ENCODE measurements at regions not wholly inside any gene's neighbourhood (a gene's known extent, or its start where the extent isn't known, plus 50 kb on each side); places are given as distances from the start of the nearest gene placed in this dataset.
"Not testable (repeated sequence)": the region's sequence is repeated elsewhere in the genome, so short reads cannot be mapped to it uniquely, and the experiment has no call there.

- in situ Hi-C loops (cut with HindIII; ENCODE audit: low pct_unique_long_range_greater_than_20kb, low sequenced_read_pairs) = no loop called here
- DNase-seq (ENCODE audit: low read depth) = no peak
Observed at GRCh38 chr9:22921742-22922141, 475.1 kb downstream of the DMRTA1 start.

DNA sequence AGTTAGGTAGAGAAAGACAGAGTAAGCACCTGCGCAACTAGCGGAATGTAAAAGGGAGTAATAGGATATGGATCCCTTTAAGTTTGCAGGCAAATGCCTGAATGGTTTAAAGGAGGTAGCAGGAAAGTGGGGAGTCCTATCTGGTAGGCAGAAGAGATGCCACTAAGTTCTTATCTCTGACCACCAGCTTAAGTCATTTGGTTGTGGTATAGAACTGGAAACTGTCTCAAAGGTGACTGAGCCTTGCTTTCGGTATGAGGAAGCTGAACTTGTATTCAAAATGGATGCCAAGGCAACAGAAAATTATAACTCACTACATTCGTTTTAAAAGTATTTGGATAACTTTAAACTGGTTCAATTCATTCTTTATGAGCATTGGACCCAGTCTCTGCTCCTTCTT lies 475.6 kb downstream of the DMRTA1 start:
- in situ Hi-C loops (cut with HindIII; ENCODE audit: low pct_unique_long_range_greater_than_20kb, low sequenced_read_pairs) = no loop called here

DNA sequence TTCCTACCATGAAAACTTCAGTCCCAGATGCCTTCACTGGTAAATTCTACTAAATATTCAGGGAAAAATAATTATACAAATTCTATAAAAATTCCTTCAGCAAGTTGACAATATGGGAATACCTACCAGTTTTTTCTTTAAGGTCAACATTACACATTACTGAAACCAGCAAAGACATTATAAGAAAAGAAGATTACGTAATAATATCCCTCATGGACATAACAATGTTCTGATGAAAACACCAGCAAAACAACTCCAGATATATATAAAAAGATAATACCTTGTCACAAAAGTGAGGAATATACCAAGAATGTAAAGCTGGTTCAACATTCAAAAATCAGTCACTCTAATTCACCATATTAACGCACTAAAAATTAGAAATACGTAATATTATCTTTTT lies 507.9 kb downstream of the DMRTA1 start:
- DNase-seq (ENCODE audit: low read depth) = no peak
- in situ Hi-C loops (cut with HindIII; ENCODE audit: low pct_unique_long_range_greater_than_20kb, low sequenced_read_pairs) = no loop called here

More for the DNA sequence above, 475.6 kb downstream of the DMRTA1 start:
- no peak for DNase-seq (ENCODE audit: low read depth)

- in situ Hi-C loops (cut with HindIII; ENCODE audit: low pct_unique_long_range_greater_than_20kb, low sequenced_read_pairs) = no loop called here
- DNase-seq (ENCODE audit: low read depth) = no peak
Observed at GRCh38 chr9:22954964-22955363, 508.3 kb downstream of the DMRTA1 start.

DNA sequence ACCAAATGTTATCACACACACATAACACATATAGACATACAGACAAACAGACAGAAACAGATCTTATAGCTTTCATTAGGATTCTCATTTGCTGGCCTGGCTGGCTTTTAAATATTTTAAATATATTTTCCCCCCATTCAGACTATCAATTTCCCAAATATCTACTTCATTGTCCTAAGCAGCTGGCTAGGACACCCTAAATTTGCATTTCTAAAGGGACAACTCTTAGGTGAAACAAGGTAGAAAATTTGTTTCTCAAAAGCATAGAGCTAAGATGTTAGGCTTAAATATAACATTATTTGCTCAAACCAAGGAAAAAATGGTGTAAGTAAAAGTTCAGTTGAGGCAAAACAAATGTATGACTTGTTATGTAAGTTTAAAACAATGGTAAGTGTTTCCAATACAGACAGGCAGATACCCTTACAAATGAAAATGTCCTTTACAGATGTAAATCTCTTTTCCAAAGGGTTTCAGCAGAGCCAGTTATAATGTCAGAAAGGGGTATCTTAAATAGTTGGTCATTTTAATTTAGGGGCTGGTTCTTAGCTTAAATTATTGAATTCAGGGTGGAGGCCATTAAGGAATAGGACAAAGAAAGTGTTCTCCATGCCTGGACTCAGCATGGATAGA lies 522.8 kb downstream of the DMRTA1 start:
- in situ Hi-C loops (cut with HindIII; ENCODE audit: low pct_unique_long_range_greater_than_20kb, low sequenced_read_pairs) = no loop called here
- no peak for DNase-seq (ENCODE audit: low read depth)

- DNase-seq (ENCODE audit: low read depth) = no peak
- in situ Hi-C loops (cut with HindIII; ENCODE audit: low pct_unique_long_range_greater_than_20kb, low sequenced_read_pairs) = no loop called here
Observed at GRCh38 chr9:22970434-22970975, 523.9 kb downstream of the DMRTA1 start.

DNA sequence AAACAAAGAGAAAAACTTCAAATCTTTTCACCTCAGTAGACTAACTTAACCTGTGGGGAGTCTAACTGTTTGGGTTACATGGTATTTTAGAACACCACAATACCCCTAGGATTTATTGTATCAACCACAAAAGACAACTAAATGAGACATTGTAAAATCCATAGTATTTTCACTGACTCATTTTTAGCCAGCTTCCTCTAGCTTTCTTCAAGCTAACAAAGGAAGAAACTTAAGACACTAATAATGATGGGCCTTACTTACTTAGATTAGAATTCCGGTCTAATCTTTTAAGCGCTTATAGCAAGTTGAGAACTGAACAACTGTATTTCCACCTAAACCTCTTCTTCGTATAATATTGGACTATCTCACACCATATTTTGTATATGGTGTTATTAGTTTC lies 529.3 kb downstream of the DMRTA1 start:
- in situ Hi-C loops (cut with HindIII; ENCODE audit: low pct_unique_long_range_greater_than_20kb, low sequenced_read_pairs) = no loop called here
- no peak for DNase-seq (ENCODE audit: low read depth)

DNA sequence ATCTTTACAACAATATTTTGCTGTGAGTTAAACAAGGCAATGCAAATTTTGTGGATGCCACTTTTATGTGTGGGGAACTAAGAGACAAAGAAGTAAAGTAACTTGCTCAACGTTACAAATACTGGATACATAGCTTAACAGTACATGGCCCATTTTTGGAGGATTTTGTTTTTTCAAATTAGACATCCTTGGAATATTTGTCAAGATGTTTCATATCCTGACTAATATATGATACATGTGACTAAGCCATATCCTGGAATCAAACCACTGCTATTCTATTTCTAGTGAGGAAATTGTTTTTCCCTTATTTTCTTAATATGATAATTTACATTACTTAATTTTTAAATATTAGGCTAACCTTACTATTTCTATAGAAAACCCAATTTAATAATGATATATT lies 529.8 kb downstream of the DMRTA1 start:
- in situ Hi-C loops (cut with HindIII; ENCODE audit: low pct_unique_long_range_greater_than_20kb, low sequenced_read_pairs) = no loop called here
- DNase-seq (ENCODE audit: low read depth) = no peak

GRCh38 chr9:22980429-22980828 lies 533.8 kb downstream of the DMRTA1 start:
- in situ Hi-C loops (cut with HindIII; ENCODE audit: low pct_unique_long_range_greater_than_20kb, low sequenced_read_pairs); DNase-seq (ENCODE audit: low read depth): not testable (repeated sequence)

GRCh38 chr9:22986556-22986955 lies 539.9 kb downstream of the DMRTA1 start:
- in situ Hi-C loops (cut with HindIII; ENCODE audit: low pct_unique_long_range_greater_than_20kb, low sequenced_read_pairs) = no loop called here
- DNase-seq (ENCODE audit: low read depth) = no peak

DNA sequence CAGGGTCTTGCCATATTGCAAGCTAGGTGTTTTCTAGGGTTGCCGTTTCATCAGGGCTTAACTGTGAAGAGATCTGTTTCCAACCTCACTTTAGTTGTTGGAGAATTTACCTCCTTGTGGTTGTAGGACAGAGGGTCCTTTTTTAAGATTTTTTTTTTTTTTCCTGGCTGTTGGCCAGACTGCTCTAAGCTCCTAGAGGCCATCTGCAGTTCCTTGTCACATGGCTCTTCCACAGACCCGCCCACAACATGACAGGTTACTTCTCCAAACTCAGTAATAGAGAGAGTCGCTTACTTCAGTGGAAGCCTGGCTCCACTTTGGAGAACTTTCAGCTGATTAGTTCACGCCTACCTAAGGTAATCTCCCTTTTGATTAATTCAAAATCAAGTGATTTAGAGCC lies 543.7 kb downstream of the DMRTA1 start:
- in situ Hi-C loops (cut with HindIII; ENCODE audit: low pct_unique_long_range_greater_than_20kb, low sequenced_read_pairs) = no loop called here
- no peak for DNase-seq (ENCODE audit: low read depth)

- in situ Hi-C loops (cut with HindIII; ENCODE audit: low pct_unique_long_range_greater_than_20kb, low sequenced_read_pairs) = no loop called here
Observed at GRCh38 chr9:22992780-22993179, 546.2 kb downstream of the DMRTA1 start.

GRCh38 chr9:22997923-22998322 lies 551.3 kb downstream of the DMRTA1 start:
- in situ Hi-C loops (cut with HindIII; ENCODE audit: low pct_unique_long_range_greater_than_20kb, low sequenced_read_pairs) = no loop called here
- no peak for DNase-seq (ENCODE audit: low read depth)

More at GRCh38 chr9:22992780-22993179, 546.2 kb downstream of the DMRTA1 start:
- DNase-seq (ENCODE audit: low read depth) = no peak

- in situ Hi-C loops (cut with HindIII; ENCODE audit: low pct_unique_long_range_greater_than_20kb, low sequenced_read_pairs) = no loop called here
- no peak for DNase-seq (ENCODE audit: low read depth)
Observed at GRCh38 chr9:23005156-23005555, 558.5 kb downstream of the DMRTA1 start.

GRCh38 chr9:23006127-23006526 lies 559.5 kb downstream of the DMRTA1 start:
- DNase-seq (ENCODE audit: low read depth) = no peak
- in situ Hi-C loops (cut with HindIII; ENCODE audit: low pct_unique_long_range_greater_than_20kb, low sequenced_read_pairs) = no loop called here

GRCh38 chr9:23011669-23012068 lies 565.0 kb downstream of the DMRTA1 start:
- DNase-seq (ENCODE audit: low read depth) = no peak
- in situ Hi-C loops (cut with HindIII; ENCODE audit: low pct_unique_long_range_greater_than_20kb, low sequenced_read_pairs) = no loop called here

DNA sequence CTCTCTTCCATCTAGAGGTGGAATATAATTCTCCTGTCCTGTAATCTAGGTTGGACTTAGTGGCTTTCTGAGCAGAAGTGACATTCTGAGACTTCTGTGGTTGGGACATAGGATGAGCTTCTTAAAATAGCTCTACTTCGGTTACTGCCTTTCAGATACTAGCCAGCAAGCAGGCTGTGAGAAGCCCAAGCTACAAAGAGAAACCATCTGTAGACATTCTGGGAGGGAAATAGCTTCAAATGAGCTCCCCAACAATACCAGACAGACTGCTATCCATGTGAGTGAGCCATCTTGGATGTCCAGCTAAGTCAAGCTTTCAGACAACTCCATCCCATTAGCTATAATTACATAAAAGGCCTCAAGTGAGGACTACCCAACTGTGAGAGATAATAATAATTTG lies 568.9 kb downstream of the DMRTA1 start:
- in situ Hi-C loops (cut with HindIII; ENCODE audit: low pct_unique_long_range_greater_than_20kb, low sequenced_read_pairs) = no loop called here
- no peak for DNase-seq (ENCODE audit: low read depth)

DNA sequence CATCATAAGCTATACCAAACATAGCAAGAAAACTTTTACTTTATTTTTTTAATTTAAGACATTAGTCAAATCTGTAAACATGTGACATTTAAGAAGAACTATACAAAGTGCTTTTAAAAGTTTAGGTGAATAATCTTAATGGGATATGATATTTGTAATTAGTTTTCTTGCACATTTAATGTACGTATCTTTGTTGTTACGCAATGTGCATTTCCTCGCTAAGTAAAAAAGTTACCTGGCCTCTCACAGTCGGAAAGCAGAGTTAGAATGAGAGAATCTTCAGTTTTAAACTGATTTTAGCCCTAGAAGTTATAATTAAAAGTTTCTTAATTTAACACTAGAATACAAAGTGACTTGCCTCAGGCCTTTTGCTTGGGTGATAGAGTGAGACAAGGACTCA lies 589.8 kb downstream of the DMRTA1 start:
- no peak for DNase-seq (ENCODE audit: low read depth)
- in situ Hi-C loops (cut with HindIII; ENCODE audit: low pct_unique_long_range_greater_than_20kb, low sequenced_read_pairs) = no loop called here

DNA sequence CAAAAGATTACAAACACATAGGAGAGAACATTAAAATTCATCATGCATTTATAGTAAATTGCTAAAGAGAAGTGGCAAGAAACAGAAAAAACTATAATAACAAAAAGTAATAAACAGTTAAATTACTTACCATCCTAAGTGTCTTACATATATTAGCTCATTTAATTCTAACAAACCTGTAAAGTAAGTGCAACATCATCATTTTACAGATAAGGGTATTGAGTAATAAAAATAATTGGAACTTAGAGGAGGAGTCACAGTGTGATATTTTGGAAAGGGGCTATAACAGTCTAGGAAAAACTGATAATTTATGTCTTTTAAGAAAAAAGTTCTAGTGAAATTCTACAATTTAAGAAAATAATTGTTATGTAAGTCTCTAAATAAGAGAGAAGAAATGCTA lies 592.8 kb downstream of the DMRTA1 start:
- in situ Hi-C loops (cut with HindIII; ENCODE audit: low pct_unique_long_range_greater_than_20kb, low sequenced_read_pairs) = no loop called here

DNA sequence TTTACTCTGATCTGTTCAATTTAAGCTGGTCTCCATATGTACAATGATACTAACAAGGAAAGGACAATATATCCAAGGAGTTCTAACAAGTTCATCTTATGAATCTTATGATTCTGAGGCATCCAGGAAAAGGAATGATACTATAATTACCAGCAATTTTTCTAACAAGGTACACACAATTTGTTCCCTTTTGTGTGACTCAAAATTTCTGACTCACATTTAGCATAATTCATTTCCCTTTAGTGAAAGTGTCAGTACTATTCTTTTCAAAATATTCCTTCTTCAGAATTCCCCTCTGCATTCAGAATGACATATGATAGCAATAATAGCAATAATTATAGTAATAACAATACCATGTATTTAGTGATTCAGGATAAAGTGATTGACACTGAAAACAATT lies 594.8 kb downstream of the DMRTA1 start:
- in situ Hi-C loops (cut with HindIII; ENCODE audit: low pct_unique_long_range_greater_than_20kb, low sequenced_read_pairs) = no loop called here
- DNase-seq (ENCODE audit: low read depth) = no peak

More for the DNA sequence above, 592.8 kb downstream of the DMRTA1 start:
- DNase-seq (ENCODE audit: low read depth) = no peak
